Cardiac septum (tissue), 1 donor: ENCODE measurements at regions not wholly inside any gene's neighbourhood (a gene's known extent, or its start where the extent isn't known, plus 50 kb on each side); places are given as distances from the start of the nearest gene placed in this dataset.
"Not testable (repeated sequence)": the region's sequence is repeated elsewhere in the genome, so short reads cannot be mapped to it uniquely, and the experiment has no call there.

ENCODE experiments used
- DNase-seq: peaks from one replicate; pipeline ENCODE4 v3.0.0-alpha.2; 2020; ENCODE audit warnings: low spot score
- intact Hi-C: fragments of 100-400 bp; cut with DNase I; formaldehyde crosslinking; loops from one replicate; pipeline ENCODE4 v1.14.0; 2022
- donor health status: DM: no; HTN: no; CAD: no.

- intact Hi-C loops = no loop called here
- DNase-seq = no peak
Observed at GRCh38 chr5:103886826-103887225, 324.2 kb upstream of the NUDT12 start.

- no peak for DNase-seq
- intact Hi-C loops = no loop called here
Observed at GRCh38 chr5:103883143-103883542, 320.6 kb upstream of the NUDT12 start.

GRCh38 chr5:103881560-103881959 lies 319.0 kb upstream of the NUDT12 start:
- intact Hi-C loops = no loop called here
- DNase-seq = no peak

GRCh38 chr5:103867857-103868598 lies 305.4 kb upstream of the NUDT12 start:
- intact Hi-C loops = no loop called here
- no peak for DNase-seq

GRCh38 chr5:103866169-103866568 lies 303.6 kb upstream of the NUDT12 start:
- DNase-seq = no peak
- intact Hi-C loops = no loop called here

GRCh38 chr5:103862398-103862797 lies 299.8 kb upstream of the NUDT12 start:
- DNase-seq = no peak
- intact Hi-C loops = no loop called here

- intact Hi-C loops = no loop called here
- no peak for DNase-seq
Observed at GRCh38 chr5:103860327-103860726, 297.7 kb upstream of the NUDT12 start.

GRCh38 chr5:103858367-103858766 lies 295.8 kb upstream of the NUDT12 start:
- intact Hi-C loops, DNase-seq: not testable (repeated sequence)

GRCh38 chr5:103851091-103851490 lies 288.5 kb upstream of the NUDT12 start:
- no peak for DNase-seq
- intact Hi-C loops = no loop called here

DNA sequence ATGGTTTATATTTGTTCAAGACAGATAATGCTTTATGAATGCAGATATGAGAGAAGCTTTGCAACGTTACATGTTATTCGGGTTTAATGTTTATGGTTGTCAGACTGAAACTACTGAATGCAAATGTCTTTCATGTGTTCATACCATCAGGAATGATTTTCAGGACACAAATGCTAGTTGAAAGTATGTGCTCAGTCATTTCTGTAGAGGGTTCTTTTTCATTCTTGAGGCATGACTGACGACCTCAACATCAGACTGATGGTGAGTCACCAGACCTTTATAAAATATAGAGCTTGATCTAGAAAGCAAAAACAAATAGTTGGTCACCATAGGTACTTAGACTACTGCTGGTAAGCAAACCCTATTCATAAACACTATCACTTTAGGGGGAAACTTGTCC lies 287.3 kb upstream of the NUDT12 start:
- intact Hi-C loops = no loop called here
- no peak for DNase-seq

DNA sequence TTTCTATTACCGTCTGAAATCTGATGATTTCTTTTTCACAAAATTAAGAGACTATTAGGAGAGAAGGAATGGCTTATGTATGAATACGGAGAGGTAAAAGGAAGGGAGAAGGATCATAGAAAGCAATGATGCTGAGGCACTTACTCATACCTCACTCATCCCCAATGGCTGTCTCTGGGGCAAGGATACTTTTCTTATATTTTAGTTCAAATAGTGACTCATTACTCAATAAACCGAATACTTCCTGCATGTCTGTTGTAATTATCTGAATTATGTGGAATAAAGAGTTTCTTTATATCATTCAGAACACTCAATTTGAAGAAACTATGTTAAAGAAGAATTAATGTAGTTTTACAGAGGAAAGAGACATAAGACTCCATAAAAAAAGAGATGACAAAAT lies 284.5 kb upstream of the NUDT12 start:
- intact Hi-C loops = no loop called here
- DNase-seq = no peak

GRCh38 chr5:103842936-103843335 lies 280.3 kb upstream of the NUDT12 start:
- DNase-seq = no peak
- intact Hi-C loops = no loop called here

DNA sequence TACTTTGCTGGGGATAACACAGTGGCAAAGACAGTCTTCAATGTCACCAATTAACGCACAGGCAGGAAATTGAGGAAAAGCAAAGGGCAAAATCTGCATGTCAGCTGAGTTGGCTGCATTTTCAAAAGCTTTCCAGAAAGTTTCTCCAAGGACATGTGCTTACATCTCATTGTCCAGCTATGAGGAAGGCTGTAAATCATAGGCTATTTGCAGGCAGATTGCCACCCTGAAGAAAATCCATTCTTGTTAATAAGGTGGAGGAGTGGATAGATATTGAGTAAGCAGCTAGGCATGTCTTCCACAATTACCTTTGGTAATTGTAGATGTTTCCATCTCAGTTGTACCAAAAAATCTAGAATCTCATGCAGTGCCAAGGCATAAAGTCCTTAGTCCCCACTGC lies 278.0 kb upstream of the NUDT12 start:
- intact Hi-C loops = no loop called here
- DNase-seq = no peak

- DNase-seq = no peak
- intact Hi-C loops = no loop called here
Observed at GRCh38 chr5:103834216-103834615, 271.6 kb upstream of the NUDT12 start.

DNA sequence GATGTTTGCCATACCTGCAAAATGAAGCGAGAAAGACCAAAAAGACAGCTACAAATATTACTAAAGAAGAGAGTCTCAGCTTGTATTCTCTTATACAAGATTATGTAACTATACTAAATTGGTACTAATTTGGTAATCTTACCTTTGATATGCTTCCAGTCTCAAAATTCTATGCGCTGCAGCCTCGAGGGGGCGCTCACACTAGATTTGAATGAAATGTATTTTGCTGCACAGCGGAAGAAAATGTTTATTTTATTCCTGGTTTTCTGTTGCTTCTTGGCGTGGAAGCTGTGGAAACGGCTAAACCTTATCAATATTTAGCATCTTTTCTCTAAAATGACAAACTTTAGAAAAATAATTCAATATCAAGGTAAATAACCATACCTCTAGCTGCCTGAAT lies 267.0 kb upstream of the NUDT12 start:
- no peak for DNase-seq
- intact Hi-C loops = no loop called here

- no peak for DNase-seq
- intact Hi-C loops = no loop called here
Observed at GRCh38 chr5:103827976-103828375, 265.4 kb upstream of the NUDT12 start.

DNA sequence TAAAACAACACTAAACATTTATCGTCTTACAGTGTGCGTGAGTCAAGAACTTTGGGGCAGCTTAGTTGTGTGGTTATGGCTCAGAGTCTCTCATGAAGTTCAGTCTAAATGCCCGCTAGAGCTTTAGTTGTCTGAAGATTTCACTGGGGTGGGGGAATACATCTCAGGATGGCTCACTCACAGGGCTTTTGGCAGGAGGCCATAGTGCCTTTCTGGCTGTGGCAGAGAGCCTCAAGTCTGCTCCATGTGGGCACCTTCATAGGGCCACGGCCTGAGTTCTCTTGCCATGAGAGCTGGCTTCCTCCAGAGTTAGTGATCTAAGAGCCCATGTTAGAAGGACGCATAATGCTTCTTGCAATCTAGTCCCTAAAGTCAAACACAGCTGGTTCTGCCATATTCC lies 258.8 kb upstream of the NUDT12 start:
- no peak for DNase-seq
- intact Hi-C loops = no loop called here

- intact Hi-C loops = no loop called here
- DNase-seq = no peak
Observed at GRCh38 chr5:103808464-103809106, 246.0 kb upstream of the NUDT12 start.

GRCh38 chr5:103804711-103805110 lies 242.1 kb upstream of the NUDT12 start:
- no peak for DNase-seq

DNA sequence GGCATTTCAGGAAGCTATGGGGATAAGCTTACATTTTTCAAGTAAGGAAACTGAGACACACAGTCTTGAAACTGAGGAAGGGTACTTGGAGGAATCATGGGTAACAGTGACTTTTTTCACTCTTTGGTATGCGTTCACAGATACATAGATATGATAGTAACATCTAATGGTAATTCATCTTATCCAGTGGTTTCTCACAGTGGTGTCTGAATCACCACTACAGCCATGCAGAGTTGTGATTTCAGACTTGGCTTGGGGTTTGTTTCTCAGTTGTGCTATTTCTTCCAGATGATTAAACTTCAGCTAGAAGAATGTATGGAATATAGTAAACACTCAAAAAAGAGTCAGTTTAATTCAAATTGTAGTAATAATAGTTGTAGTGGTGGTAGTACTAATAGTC lies 239.1 kb upstream of the NUDT12 start:
- intact Hi-C loops = no loop called here
- no peak for DNase-seq

More at GRCh38 chr5:103804711-103805110, 242.1 kb upstream of the NUDT12 start:
- intact Hi-C loops = no loop called here

DNA sequence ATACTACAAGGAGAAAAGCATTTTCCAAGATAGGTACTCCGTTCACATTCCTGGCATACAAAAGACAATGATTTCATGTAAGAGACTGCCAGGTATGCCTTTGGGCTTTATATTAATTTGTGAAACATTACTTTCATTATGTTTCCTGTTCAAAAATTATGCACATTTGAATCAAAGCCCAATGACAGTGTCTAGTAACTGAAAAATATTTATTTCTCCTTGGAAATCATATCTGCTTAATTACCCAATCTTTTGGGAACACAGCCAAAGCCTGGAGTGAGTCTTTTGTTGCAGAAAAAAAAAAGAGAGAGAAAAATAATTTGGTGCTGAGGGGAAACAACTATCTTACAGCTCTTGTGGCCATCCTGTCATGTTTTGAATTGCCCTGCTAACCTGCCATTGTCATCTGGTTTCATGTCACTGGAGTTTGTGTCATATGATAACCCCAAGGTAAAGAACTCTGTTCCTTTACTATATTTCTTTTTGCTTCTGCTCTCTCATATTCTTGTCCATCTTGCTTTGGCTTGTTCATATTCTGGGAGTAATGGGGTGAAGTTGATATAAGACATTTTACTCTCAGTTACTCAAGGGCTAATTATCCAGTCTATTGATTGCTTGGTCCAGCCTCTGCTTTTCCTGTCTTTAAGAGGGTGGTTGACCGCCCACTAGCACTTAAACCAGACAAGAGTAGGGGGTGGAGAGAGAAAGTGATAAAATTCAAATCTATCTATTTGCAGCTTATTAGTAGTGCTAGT lies 238.3 kb upstream of the NUDT12 start:
- no peak for DNase-seq
- intact Hi-C loops = no loop called here
